ENCODE measurements at regions not wholly inside any gene's neighbourhood (a gene's known extent, or its start where the extent isn't known, plus 50 kb on each side); places are given as distances from the start of the nearest gene placed in this dataset.

GRCh38 chr11:133724116-133724515 lies 121.2 kb downstream of the SPATA19 start:
- no peak for DNase-seq (ENCODE audit: low spot score in 2 of 2)
- no peak for FAIRE-seq

DNA sequence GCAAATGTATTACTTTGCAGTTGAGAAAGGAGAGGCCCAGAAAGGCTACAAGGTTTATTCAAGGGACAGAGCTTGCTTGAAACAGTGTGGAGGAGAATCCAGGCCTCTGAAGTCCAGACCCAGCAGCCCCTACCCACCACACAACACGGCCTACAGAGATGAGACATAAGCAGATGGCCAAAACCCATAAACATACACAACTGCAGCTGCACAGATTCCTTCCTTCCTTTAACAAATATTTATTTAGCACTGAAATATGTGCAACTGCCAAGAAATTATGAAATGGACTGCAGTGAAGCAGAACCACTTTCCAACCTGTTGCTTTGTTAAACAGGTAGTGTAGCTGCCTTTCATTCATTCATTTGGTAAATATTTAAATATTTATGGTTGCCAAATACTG lies 122.3 kb downstream of the SPATA19 start:
- FAIRE-seq (no peak), DNase-seq (ENCODE audit: low spot score in 2 of 2) (no peak)

GRCh38 chr11:133720951-133721350 lies 124.4 kb downstream of the SPATA19 start:
- FAIRE-seq: no peak
- DNase-seq (ENCODE audit: low spot score in 2 of 2): no peak

DNA sequence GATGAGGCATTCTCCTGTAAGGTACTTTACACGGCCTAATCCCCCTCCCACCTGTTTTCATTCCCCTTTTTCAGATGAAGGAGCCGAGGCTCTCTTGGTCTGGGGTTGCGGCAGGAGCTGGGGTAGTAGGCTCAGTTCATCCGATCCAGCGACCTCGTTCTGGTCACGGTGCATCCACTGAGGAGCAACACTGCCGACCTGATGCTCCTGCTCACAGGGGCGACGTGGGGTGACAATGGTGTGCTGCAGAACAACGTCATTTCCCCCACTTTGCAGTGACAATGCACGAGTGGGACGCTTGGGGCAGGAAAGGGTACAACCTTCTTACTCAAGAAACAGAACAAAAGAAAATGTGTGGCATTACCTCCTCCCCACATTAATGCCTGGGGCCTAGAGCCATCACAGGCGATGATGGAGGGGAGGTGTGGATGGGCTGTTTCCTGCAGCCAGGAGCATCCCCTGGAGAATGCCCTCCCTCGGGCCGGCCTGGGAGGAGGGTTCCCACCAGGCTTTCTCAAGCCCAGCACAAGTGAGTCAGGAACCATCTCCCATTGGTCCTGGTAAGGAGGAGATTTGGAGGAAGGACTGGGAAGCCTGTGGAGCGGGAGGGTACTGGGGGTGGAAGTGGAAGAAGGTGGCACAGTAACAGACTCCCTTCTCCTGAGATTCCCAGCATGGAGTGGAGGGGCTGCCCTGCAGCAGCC lies 125.6 kb downstream of the SPATA19 start:
- DNase-seq (ENCODE audit: low spot score in 2 of 2) (no peak), FAIRE-seq (no peak)

DNA sequence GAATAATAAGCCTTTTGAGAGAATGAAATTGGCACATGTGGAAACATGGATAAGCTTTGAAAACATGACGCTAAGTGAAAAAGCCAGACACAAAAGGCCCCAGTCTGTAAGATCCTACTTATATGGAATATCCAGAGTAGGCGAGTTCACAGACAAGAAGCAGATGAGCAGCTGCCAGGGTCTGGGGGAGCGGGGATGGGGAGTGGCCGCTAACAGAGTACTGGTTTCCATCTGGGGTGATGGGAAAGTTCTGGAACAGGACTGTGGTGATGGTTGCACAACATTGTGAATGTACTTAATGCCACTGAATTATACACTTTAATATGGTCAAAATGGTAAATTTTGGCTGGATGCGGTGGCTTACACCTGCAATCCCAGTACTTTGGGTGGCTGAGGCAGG lies 126.5 kb downstream of the SPATA19 start:
- no peak for FAIRE-seq
- DNase-seq (ENCODE audit: low spot score in 2 of 2): no peak

DNA sequence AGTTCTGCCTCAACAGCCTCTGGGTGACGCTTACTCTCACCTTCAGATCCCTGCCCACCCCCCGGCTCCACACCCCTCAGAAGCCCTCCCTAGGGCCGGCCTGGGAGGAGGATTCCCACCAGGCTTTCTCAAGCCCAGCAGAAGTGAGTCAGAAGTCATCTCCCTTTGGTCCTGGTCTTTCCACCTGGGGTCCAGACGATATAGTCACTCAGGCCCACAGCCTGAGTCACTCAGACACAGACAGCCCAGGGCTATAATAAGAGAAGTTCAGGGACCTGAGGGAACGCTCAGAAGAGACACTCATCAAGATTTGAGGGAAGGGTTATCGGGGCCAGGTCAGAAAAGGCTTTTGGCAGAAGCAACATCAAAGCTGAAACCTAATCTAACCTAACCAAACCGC lies 127.1 kb downstream of the SPATA19 start:
- DNase-seq (ENCODE audit: low spot score in 2 of 2) (no peak), FAIRE-seq (no peak)

- FAIRE-seq: no peak
- DNase-seq (ENCODE audit: low spot score in 2 of 2): no peak
Measured at GRCh38 chr11:133716602-133717001, 128.7 kb downstream of the SPATA19 start.

DNA sequence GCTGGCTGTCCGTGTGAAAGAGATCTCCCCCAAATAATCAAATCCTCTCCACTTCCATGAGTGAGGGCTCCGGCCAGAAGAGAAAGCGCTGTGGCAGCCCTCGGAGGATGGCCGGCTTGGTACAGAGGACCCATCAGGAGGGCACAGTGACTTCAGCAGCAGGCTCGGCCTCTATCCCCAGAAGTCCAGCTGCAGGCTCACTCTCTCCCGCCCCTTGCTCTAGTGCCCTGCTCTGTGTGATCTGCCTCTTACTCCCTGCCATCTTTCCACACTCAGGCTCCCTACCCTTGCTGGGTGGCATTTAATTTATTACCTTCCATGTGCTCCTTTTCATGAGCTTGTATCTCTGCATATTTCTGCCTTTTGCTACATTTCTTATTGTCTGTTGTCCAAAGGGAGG lies 129.7 kb downstream of the SPATA19 start:
- no peak for DNase-seq (ENCODE audit: low spot score in 2 of 2)
- no peak for FAIRE-seq

DNA sequence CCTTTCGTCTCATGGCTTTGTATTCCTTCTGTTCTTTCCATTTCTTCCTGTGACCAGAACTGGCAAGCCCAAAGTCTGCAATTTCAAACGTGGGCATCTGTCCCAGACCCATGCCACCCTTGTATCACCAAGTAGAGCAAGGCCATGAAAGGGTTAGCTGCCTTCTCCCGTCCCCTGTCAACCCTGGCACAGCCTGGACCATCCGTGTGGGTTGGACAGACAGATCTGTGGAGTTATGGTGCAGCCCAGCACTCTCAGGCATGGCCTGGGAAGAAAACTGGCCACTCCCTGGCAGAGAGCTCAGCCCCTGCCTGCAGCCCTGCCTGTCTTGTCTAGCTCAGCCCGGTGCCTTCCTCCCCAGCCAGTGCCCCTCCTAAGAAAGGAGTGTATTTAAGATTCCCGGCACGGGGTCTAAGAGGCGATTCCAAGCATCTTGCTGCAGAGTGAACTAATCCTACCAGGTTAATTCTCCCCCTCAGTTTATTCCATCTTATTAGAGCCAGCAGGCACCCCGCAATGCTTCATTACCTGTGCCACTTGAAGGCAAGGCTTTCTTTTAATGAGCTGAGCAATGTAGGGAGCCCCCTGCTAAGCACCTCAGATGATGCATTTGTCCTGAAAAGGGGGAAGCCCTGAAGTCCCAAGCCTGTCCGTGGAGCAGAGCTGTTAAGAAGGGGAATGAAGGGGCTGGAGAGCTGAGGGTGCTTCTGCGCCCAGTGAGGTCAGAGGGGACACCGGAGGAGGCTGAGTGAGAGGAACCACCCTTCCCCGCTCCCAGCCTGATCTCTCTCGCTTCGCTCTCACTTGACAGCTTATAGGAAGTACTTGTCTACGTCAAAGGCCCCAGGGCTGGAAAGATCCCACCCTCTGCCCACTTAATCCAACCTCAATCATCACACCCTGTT lies 130.6 kb downstream of the SPATA19 start:
- no peak for FAIRE-seq
- DNase-seq (ENCODE audit: low spot score in 2 of 2): no peak

- no peak for DNase-seq (ENCODE audit: low spot score in 2 of 2)
- no peak for FAIRE-seq
Measured at GRCh38 chr11:133713844-133714243, 131.5 kb downstream of the SPATA19 start.

GRCh38 chr11:133713406-133713805 lies 131.9 kb downstream of the SPATA19 start:
- FAIRE-seq: no peak
- DNase-seq (ENCODE audit: low spot score in 2 of 2): no peak

DNA sequence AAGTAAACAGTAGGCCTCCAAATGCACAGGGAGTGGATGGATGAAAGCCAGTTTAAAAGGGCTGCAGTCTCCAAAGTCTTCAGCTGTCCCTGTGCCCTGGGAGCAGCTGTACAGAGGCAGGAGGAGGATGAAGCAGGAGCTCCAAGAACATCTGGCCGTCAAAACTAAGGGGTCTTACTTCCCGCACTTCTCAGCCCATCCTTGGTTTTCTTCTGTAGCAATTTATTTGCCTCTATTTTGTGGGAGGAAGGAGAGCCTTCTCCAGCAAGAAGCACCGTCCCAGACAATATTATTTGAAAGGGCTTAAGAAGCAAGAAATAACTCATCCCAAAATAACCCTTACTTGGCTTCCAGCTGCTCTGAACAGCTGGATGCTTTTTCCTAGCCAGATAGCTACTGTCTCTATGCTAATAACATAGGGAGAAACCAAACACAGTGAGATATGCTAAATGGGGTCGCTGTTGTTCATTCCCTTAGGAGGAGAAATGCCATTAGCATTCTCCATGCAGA lies 133.2 kb downstream of the SPATA19 start:
- FAIRE-seq: no peak

GRCh38 chr11:133711545-133711944 lies 133.8 kb downstream of the SPATA19 start:
- FAIRE-seq (no peak), DNase-seq (ENCODE audit: low spot score in 2 of 2) (no peak)

More for the DNA sequence above, 133.2 kb downstream of the SPATA19 start:
- no peak for DNase-seq (ENCODE audit: low spot score in 2 of 2)

- no peak for FAIRE-seq
- no peak for DNase-seq (ENCODE audit: low spot score in 2 of 2)
Measured at GRCh38 chr11:133710681-133711240, 134.6 kb downstream of the SPATA19 start.

GRCh38 chr11:133710241-133710640 lies 135.1 kb downstream of the SPATA19 start:
- no peak for FAIRE-seq

DNA sequence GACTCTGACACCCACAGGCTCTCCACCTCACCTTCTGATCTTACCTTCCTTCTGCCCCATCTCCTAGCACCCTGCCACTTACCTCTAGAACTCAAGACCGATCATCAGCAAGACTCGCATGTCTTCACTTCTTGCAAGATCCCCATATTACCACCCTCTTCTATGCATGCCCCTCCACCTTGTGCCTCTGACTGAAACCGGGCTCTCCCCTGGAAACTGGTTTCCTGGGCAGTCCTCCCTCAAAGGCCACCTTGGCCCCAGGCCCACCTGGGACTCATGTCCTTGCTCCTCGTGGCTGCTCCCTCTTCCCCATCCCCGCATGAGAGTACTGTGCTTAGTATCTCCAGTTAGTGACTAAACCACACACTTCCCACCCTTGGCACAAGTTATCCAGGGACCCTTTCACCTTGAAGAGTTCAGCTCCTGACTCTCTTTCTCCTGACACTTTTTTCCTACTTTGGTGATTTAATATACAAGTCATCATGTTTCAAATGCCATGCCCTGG lies 136.7 kb downstream of the SPATA19 start:
- FAIRE-seq (no peak), DNase-seq (ENCODE audit: low spot score in 2 of 2) (no peak)

More at GRCh38 chr11:133710241-133710640, 135.1 kb downstream of the SPATA19 start:
- DNase-seq (ENCODE audit: low spot score in 2 of 2): no peak

DNA sequence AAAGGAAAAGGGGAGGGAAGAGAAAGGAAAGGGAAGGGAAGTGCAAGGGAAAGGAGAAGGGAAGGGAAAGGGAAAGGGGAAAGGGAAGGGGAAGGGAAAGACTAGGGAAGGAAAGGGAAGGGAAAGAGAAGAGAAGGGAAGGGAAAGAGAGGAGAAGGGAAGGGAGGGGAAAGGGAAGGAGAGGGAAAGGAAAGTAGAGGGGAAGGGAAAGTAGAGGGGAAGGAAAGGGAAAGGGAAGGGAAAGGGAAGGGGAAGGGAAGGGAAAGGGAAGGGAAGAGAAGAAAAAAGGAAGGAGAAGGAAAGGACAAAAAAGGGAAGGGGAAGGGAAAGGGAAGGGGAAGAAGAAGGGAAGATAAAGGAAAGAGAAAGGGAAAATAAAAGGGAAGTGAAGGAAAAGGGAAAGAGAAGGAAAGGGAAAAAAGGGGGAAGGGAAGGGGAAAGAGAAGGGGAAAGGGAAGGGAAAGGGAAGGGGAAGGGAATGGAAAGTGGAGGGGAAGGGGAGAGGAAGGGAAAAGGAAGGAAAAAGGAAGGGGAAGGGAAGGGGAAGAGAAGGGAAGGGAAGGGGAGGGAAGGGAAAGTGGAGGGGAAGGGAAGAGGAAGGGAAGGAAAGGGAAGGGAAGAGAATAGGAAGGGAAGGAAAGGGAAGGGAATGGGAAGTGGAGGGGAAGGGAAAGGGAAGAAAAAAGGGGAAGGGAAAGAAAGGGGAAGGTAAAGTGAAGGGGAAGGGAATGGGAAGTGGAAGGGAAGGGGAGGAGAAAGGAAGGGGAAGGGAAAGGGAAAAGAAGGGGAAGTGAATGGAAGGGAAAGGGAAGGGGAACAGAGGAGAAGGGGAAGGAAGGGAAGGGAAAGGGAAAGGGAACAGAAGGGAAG lies 138.2 kb downstream of the SPATA19 start:
- FAIRE-seq (no peak), DNase-seq (ENCODE audit: low spot score in 2 of 2) (no peak)

DNA sequence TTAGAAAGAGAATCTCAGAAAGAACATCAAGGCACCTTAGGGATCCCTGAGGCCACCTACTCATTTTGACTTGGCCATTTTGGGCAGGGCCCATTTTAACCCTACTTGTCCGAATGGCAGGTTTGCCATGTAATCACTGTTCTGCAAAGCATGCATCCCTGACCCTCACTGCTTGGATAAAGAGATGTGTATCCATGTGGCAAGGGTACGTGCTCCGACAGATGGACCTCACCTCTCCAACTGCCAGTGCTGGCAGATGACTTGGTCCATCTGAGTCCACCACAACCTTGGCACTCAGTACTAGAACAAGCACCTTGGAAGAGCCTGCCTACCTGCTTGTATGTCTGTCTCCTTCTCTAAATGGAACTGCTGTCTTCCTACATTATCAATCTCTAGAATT lies 139.4 kb downstream of the SPATA19 start:
- FAIRE-seq: no peak
- DNase-seq (ENCODE audit: low spot score in 2 of 2): no peak

GRCh38 chr11:133705074-133705648 lies 140.2 kb downstream of the SPATA19 start:
- DNase-seq (ENCODE audit: low spot score in 2 of 2) (no peak), FAIRE-seq (no peak)

DNA sequence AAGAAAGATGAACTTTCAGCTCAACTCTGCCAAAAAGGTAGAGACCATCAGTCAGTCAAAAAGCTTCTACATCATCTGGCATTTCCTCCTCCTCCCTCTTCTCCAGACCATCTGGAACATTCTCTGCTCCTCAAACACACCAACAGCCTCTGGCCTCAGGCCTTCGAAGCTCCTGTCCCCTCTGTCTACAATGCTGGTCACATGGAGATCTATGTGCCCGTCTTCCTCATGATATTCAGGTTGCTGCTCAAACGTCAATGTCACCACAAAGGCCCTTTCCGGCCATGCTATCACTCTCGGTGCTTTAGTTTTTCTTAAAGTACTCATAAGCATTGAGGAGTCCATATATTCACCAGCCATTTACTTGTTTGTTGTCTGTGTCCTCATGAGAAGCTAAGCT lies 146.2 kb downstream of the SPATA19 start:
- FAIRE-seq (no peak), DNase-seq (ENCODE audit: low spot score in 2 of 2) (no peak)

All from frontal cortex (tissue), 3 donors.